Esophagus muscularis mucosa (tissue), 3 donors: ENCODE measurements at regions not wholly inside any gene's neighbourhood (a gene's known extent, or its start where the extent isn't known, plus 50 kb on each side); places are given as distances from the start of the nearest gene placed in this dataset.

ENCODE experiments used
- POLR2AphosphoS5 ChIP-seq, 2 donors: sonication (generic); formaldehyde crosslinking; IDR thresholded peaks; one replicate each; pipeline ENCODE4 v1.6.1; 2017; ENCODE audit warnings: antibody characterized with exemption in 2 of 2
- TF ChIP-seq, protein P1 (sequence below), 3 experiments: fragments of 200-600 bp in 2 of 3; fragments of 450-650 bp in 1 of 3; sonication (generic) in 2 of 3; IDR thresholded peaks; one replicate each; pipeline ENCODE4 v1.5.1; 2017 to 2019; ENCODE audit warnings: antibody characterized with exemption in 3 of 3, mild to moderate bottlenecking in 2 of 3, moderate library complexity in 1 of 3

DNA sequence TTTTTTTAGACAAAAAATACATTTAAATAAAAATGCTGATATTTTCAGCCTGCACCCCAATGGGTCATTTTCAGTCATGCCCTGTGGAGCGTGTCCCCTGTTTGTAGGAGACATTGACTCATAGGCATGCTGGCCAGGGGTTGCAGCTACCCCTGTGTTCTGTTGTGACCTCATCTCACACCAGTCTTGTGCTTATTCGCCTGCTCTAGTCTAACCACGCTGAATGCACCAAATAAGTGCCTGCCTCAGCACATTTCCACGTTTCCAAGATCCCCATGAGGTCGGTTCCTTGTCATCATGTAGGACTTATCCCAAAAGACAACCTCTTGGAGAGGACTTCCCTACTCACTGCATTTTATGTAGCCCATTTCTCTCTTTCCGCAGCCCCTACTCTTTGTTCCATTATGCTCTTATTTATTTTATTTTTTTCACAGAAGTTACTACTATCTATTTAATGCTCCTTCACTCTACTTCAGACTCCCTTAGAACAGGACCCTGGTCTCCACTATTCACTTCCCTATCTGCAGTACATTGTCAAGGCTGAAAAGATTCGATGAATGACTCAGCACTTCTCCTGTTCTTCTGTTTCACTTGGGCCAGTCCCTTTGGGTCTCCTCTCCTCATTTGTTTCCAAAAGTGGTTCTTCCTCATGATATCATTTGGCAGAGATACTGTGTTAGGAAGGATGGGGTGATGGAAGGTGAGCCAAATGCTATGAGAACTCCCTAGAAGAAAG lies 109.7 kb downstream of the MSL3 start:
- TF ChIP-seq, protein P1, sequence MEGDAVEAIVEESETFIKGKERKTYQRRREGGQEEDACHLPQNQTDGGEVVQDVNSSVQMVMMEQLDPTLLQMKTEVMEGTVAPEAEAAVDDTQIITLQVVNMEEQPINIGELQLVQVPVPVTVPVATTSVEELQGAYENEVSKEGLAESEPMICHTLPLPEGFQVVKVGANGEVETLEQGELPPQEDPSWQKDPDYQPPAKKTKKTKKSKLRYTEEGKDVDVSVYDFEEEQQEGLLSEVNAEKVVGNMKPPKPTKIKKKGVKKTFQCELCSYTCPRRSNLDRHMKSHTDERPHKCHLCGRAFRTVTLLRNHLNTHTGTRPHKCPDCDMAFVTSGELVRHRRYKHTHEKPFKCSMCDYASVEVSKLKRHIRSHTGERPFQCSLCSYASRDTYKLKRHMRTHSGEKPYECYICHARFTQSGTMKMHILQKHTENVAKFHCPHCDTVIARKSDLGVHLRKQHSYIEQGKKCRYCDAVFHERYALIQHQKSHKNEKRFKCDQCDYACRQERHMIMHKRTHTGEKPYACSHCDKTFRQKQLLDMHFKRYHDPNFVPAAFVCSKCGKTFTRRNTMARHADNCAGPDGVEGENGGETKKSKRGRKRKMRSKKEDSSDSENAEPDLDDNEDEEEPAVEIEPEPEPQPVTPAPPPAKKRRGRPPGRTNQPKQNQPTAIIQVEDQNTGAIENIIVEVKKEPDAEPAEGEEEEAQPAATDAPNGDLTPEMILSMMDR (IDR thresholded peaks at IDR 0.05) = no peak
- no peak for TF ChIP-seq POLR2AphosphoS5 (IDR thresholded peaks at IDR 0.05)
